ENCODE measurements at regions not wholly inside any gene's neighbourhood (a gene's known extent, or its start where the extent isn't known, plus 50 kb on each side); places are given as distances from the start of the nearest gene placed in this dataset.
"Not testable (repeated sequence)": the region's sequence is repeated elsewhere in the genome, so short reads cannot be mapped to it uniquely, and the experiment has no call there.

- no peak for DNase-seq
Observed at GRCh38 chr4:131382839-131383238, 1766.3 kb upstream of the PCDH10 start.

- DNase-seq, result no peak
Observed at GRCh38 chr4:131388277-131388676, 1760.8 kb upstream of the PCDH10 start.

DNA sequence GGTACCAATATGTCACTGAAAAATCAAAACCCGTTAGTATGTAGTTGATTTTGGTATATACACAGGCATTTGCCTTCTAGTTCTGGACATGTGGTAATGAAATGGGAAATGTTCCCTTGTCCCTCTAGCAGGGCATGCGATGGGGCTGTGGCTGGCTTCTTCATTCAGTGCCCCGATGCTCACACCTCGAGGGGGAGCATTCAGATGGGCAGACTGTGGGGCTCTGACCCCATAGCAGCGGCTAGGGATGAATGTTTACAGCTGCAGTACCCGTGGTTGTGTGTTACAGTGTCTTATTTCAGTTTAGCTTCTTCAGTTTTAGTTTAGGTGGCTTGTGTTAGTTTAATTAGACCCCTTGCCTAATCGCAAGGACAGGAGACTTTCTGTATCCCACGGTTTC lies 1741.0 kb upstream of the PCDH10 start:
- no peak for DNase-seq

- DNase-seq, result no peak
Observed at GRCh38 chr4:131411393-131411792, 1737.7 kb upstream of the PCDH10 start.

DNA sequence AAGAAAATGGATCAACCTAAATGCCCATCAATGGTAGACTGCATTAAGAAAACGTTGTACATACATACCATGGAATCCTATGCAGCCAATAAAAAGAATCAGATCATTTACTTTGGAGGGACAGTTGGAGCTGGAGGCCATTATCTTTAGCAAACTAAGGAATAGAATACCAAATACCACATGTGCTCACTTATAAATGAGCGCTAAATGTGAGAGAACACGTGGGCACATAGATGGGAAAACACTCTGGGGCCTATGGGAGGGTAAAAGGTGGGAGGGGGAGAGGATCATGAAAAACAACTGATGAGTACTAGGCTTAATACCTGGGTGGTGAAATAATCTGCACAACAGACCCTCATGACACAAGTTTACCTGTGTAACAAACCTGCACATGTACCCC lies 1729.9 kb upstream of the PCDH10 start:
- DNase-seq, result no peak

GRCh38 chr4:131426023-131426758 lies 1722.9 kb upstream of the PCDH10 start:
- no peak for DNase-seq

DNA sequence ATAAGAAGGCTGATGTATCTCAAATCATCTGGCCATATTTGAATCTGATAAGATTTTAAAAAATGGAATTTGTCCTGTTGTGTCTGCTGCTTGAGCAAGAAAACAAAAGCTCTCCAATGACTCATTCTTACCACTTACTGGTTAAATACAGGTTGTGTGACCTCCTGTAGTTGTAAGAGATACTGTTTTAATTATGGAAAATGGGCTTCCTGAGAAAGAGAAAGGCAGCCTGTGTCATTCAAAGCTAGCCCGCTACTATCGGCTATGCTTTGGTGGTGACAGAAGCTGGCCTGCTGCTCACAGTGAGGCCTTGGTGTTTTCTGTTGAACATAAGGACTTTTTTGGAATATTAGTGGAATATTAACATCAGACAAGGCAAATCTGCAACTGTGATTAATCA lies 1722.1 kb upstream of the PCDH10 start:
- DNase-seq, result no peak

GRCh38 chr4:131430302-131430701 lies 1718.8 kb upstream of the PCDH10 start:
- no peak for DNase-seq

GRCh38 chr4:131441004-131441688 lies 1707.9 kb upstream of the PCDH10 start:
- DNase-seq, result no peak

- DNase-seq, result no peak
Observed at GRCh38 chr4:131447883-131448282, 1701.2 kb upstream of the PCDH10 start.

GRCh38 chr4:131450572-131451209 lies 1698.4 kb upstream of the PCDH10 start:
- no peak for DNase-seq

GRCh38 chr4:131459430-131460101 lies 1689.5 kb upstream of the PCDH10 start:
- DNase-seq, result no peak

- DNase-seq, result no peak
Observed at GRCh38 chr4:131470360-131470759, 1678.7 kb upstream of the PCDH10 start.

DNA sequence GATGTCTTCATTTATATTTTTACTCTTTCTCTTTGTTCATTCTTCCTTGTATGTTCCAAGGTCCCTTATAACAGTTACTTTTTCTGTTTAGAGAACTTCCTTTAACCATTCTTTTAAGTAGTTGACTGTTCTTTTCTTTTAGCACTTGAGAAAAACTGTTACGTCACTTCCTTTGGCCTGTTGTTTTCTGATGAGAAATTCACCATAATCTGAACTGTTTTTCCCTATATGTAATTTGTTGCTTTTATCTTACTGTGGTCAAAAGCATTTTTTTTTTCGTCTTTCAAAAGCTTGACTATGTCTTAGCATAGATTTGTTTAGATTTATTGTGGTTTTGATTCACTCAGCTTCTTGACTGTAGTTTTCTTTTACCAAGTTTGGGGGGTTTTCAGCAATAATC lies 1660.3 kb upstream of the PCDH10 start:
- peak; percentile 2 for DNase-seq

DNA sequence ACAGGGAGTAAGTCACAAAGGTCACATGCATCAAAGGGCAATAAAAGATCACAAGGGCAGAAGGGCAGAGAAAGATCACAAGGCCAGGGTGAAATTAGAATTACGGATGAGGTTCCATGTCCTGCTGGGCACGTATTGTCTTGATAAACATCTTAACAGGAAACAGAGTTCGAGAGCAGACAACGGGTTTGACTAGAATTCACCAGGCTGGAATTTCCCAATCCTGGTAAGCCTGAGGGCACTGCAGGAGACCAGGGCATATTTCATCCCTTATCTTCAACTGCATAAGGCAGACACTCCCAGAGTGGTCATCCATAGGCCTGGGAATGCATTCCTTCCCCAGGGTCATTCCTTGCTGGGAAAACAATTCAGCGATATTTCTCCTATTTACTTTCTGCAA lies 1652.9 kb upstream of the PCDH10 start:
- DNase-seq, result not testable (repeated sequence)

DNA sequence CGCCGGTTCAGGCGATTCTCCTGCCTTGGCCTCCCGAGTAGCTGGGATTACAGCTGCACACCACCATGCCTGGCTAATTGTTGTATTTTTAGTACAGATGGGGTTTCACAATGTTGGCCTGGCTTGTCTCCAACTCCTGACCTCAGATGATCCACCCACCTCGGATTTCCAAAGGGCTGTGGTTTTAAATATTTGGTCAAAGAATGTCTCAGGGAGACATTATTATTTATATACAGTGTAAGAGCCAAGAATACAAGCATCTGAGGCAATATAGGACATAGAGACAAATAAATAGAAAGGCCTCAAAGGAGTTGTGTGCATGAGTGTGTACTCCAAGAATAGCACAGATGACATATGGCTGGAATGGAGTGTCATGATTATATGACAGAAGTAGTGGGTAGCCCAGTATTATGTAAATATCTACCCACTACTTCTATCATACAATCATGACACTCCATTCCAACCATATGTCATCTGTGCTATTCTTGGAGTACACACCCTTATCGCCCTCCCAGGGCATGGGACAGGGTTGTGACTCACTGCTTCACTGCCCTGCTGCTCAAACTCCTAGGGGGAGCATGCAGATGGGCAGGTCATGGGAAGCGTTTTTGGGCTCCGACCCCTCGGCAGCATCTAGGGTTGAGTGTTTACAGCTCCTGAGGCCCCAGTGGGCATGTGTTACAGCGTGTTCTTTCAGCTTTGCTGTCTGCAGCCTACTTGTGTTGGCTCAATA lies 1649.8 kb upstream of the PCDH10 start:
- DNase-seq, result peak; percentile 90

- peak; percentile 72 for DNase-seq
Observed at GRCh38 chr4:131509521-131509920, 1639.6 kb upstream of the PCDH10 start.

DNA sequence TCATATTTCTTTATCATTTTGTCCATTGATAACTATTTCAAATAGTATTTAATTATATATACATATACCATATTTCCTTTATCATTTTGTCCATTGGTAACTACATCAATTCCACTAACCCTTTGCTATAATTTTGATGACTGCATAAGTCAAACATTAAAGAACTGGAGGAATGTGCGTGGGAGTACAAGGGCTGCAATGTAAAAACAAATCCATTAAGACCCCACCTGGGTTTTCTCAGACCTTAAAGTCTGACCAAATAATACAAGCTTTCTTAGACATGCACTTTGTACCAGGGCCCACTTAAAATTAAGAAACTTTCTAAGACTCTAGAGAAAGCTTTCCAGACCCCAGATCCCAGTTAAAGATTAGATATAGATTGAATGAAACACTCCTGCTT lies 1622.4 kb upstream of the PCDH10 start:
- no peak for DNase-seq

GRCh38 chr4:131531087-131531486 lies 1618.0 kb upstream of the PCDH10 start:
- no peak for DNase-seq

DNA sequence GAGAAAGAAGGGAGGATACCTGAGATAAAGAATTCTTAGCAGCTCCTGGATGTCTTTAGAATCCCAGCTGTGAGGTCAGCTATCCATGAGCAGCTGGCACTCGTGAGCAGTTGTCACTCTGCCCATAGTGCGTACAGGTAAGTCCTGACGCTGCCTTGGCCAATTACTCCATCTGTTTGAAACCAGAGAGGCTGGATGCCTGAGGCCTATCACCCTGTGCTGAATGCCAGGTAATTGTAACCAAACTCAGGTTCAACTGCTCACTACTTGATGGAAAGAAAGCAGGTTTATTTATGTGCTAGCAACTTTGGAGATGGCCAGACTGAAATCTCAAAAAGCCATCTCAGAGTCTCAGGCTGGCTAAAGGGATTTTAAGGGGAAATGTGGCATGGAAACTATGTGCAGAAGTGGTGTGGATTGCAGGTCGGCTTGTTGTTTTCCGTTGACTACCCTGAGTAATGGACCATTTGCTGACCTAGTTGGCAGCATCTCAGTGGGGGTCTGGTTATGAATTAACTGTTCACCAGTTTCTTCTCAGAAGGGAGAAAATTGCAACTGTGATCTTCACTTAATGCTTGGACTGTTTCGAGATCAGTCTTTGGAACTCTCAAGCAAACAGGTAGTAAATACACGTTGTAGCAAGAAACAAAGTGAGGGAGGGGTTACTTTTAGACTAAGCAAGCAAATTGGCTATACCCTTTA lies 1614.0 kb upstream of the PCDH10 start:
- DNase-seq, result no peak

- no peak for DNase-seq
Observed at GRCh38 chr4:131540256-131540655, 1608.8 kb upstream of the PCDH10 start.

DNA sequence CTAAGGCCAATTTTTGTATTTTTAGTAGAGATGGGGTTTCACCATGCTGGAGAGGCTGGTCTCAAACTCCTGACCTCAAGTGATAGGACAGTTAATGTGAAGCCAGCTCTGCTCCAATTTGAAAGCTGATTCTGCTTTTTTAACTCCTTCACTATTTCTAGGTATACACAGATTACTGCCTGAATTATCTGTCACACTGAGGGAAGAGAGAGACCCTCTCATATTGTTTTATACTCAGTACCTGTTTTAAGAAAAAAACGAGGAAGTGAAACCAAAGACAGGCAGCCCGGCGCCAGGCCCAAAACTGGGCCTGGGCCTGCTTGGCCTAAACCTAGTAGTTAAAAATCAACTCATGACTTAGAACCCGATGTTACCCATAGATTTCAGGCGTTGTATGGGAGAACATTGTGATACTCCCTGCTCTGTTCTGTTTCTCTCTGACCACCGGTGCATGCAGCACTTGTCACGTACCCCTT lies 1601.5 kb upstream of the PCDH10 start:
- DNase-seq, result no peak

Measured in fibroblast of skin of scalp (primary cell).